WTC11 (cell line): ENCODE measurements at regions not wholly inside any gene's neighbourhood (a gene's known extent, or its start where the extent isn't known, plus 50 kb on each side); places are given as distances from the start of the nearest gene placed in this dataset.

Experiments used
- ATAC-seq: fragments of 200-7000 bp; cut with Tn5 transposase; 2 replicates; pipeline ENCODE4 v1.10.0; 2021; ENCODE audit warnings: mild to moderate bottlenecking, moderate library complexity
- CTCF ChIA-PET: fragments of 300-600 bp; sonication (Branson Sonifier 250); formaldehyde crosslinking; loops from one replicate; lab custom pipeline; 2021; ENCODE audit warnings: antibody characterized with exemption; lab: Charles Lee
- POLR2A ChIA-PET: fragments of 350-600 bp; sonication (Branson Sonifier 250); formaldehyde crosslinking; loops from one replicate; lab custom pipeline; 2021; ENCODE audit warnings: antibody characterized with exemption; lab: Charles Lee
- DNase-seq: peaks from one replicate; pipeline ENCODE4 v3.0.0; 2021; ENCODE audit warnings: low spot score
- H3K27ac Mint-ChIP-seq: 2 replicates; pipeline ENCODE4 v1.8.0; 2021; ENCODE audit warnings: mixed read lengths
- H3K27me3 Mint-ChIP-seq: 2 replicates; pipeline ENCODE4 v1.8.0; 2021; ENCODE audit warnings: low read depth, mild to moderate bottlenecking, moderate library complexity, mixed read lengths
- H3K36me3 Mint-ChIP-seq: 2 replicates; pipeline ENCODE4 v1.8.0; 2021; ENCODE audit warnings: mixed read lengths
- H3K4me1 Mint-ChIP-seq: 2 replicates; pipeline ENCODE4 v1.8.0; 2022; ENCODE audit warnings: mixed read lengths
- H3K4me3 Mint-ChIP-seq: 2 replicates; pipeline ENCODE4 v1.8.0; 2021; ENCODE audit warnings: mild to moderate bottlenecking, moderate library complexity, mixed read lengths
- H3K9me3 Mint-ChIP-seq: 2 replicates; pipeline ENCODE4 v1.8.0; 2021; ENCODE audit warnings: mixed read lengths
- CBFB ChIP-seq: sonication (generic); formaldehyde crosslinking; IDR thresholded peaks from 2 replicates; pipeline ENCODE4 v1.8.1; 2022; ENCODE audit warnings: mild to moderate bottlenecking, low read depth, missing genetic modification reagents
- ETV6 ChIP-seq: sonication (generic); formaldehyde crosslinking; IDR thresholded peaks from 2 replicates; pipeline ENCODE4 v1.8.1; 2022; ENCODE audit warnings: mild to moderate bottlenecking, missing genetic modification reagents
- FOXJ3 ChIP-seq: sonication (generic); formaldehyde crosslinking; IDR thresholded peaks from 2 replicates; pipeline ENCODE4 v1.9.0; 2021; ENCODE audit warnings: missing genetic modification reagents, mild to moderate bottlenecking, borderline replicate concordance
- FOXP4 ChIP-seq: sonication (generic); formaldehyde crosslinking; IDR thresholded peaks from 2 replicates; pipeline ENCODE4 v1.8.0; 2022; ENCODE audit warnings: mild to moderate bottlenecking, missing genetic modification reagents
- IRF2 ChIP-seq: sonication (generic); formaldehyde crosslinking; IDR thresholded peaks from 2 replicates; pipeline ENCODE4 v1.8.0; 2022; ENCODE audit warnings: low read depth, missing genetic modification reagents, borderline replicate concordance
- NFATC4 ChIP-seq: fragments of 250-450 bp; sonication (Bioruptor Pico); IDR thresholded peaks from 2 replicates; pipeline ENCODE4 v1.9.0; 2021; ENCODE audit warnings: mild to moderate bottlenecking
- OVOL2 ChIP-seq: fragments of 250-450 bp; sonication (Bioruptor Pico); IDR thresholded peaks from 2 replicates; pipeline ENCODE4 v1.9.0; 2021; ENCODE audit warnings: mild to moderate bottlenecking, borderline replicate concordance
- TEAD1 ChIP-seq: sonication (generic); formaldehyde crosslinking; IDR thresholded peaks from 2 replicates; pipeline ENCODE4 v1.8.0; 2022; ENCODE audit warnings: mild to moderate bottlenecking, missing genetic modification reagents
- ZNF121 ChIP-seq: sonication (generic); formaldehyde crosslinking; IDR thresholded peaks from 2 replicates; pipeline ENCODE4 v1.8.0; 2023; ENCODE audit warnings: missing genetic modification reagents
- ZNF317 ChIP-seq: sonication (generic); formaldehyde crosslinking; IDR thresholded peaks from 2 replicates; pipeline ENCODE4 v1.8.1; 2023; ENCODE audit warnings: low read depth, mild to moderate bottlenecking, moderate library complexity, missing genetic modification reagents, borderline replicate concordance
- ZNF396 ChIP-seq: fragments of 250-450 bp; sonication (Bioruptor Pico); IDR thresholded peaks from 2 replicates; pipeline ENCODE4 v1.8.0; 2021; ENCODE audit warnings: mild to moderate bottlenecking, moderate library complexity, borderline replicate concordance
- ZNF416 ChIP-seq: fragments of 250-450 bp; sonication (Bioruptor Pico); IDR thresholded peaks from 2 replicates; pipeline ENCODE4 v1.9.0; 2021; ENCODE audit warnings: mild to moderate bottlenecking, inconsistent platforms
- ZNF423 ChIP-seq: fragments of 250-450 bp; sonication (Bioruptor Pico); IDR thresholded peaks from 2 replicates; pipeline ENCODE4 v2.1.2; 2022; ENCODE audit warnings: mild to moderate bottlenecking, moderate library complexity
- ZNF532 ChIP-seq: fragments of 250-450 bp; sonication (Bioruptor Pico); IDR thresholded peaks from 2 replicates; pipeline ENCODE4 v1.9.0; 2021; ENCODE audit warnings: mild to moderate bottlenecking, borderline replicate concordance
- TF ChIP-seq, protein P1 (sequence below): sonication (generic); formaldehyde crosslinking; IDR thresholded peaks from 2 replicates; pipeline ENCODE4 v1.8.0; 2023; ENCODE audit warnings: missing genetic modification reagents
- TF ChIP-seq, protein P2 (sequence below): sonication (generic); formaldehyde crosslinking; IDR thresholded peaks from 2 replicates; pipeline ENCODE4 v1.8.1; 2022; ENCODE audit warnings: low read depth, mild to moderate bottlenecking, moderate library complexity, missing genetic modification reagents, borderline replicate concordance
- TF ChIP-seq, protein P3 (sequence below): sonication (generic); formaldehyde crosslinking; IDR thresholded peaks from 2 replicates; pipeline ENCODE4 v1.8.1; 2022; ENCODE audit warnings: low read depth, missing genetic modification reagents, borderline replicate concordance
- TF ChIP-seq, protein P4 (sequence below): sonication (generic); formaldehyde crosslinking; IDR thresholded peaks from 2 replicates; pipeline ENCODE4 v1.8.0; 2023; ENCODE audit warnings: missing genetic modification reagents, mild to moderate bottlenecking, borderline replicate concordance
- TF ChIP-seq, protein P5 (sequence below): fragments of 250-450 bp; sonication (Bioruptor Pico); IDR thresholded peaks from 2 replicates; pipeline ENCODE4 v1.8.0; 2021; ENCODE audit warnings: mild to moderate bottlenecking
- TF ChIP-seq, protein P6 (sequence below): sonication (generic); formaldehyde crosslinking; IDR thresholded peaks from 2 replicates; pipeline ENCODE4 v1.8.1; 2023; ENCODE audit warnings: mild to moderate bottlenecking, missing genetic modification reagents, moderate library complexity

GRCh38 chr1:166350490-166350889 lies 183.7 kb upstream of the FAM78B start (continued):
- TF ChIP-seq NFATC4 (CRISPR knock-in tag) (no peak), FOXP4 (CRISPR knock-in tag) (no peak), CBFB (CRISPR knock-in tag) (no peak), ZNF532 (CRISPR knock-in tag) (no peak), OVOL2 (CRISPR knock-in tag) (no peak), ZNF396 (no peak), ZNF423 (CRISPR knock-in tag) (no peak), ZNF317 (CRISPR knock-in tag) (no peak), IRF2 (CRISPR knock-in tag) (no peak), TEAD1 (no peak)
- TF ChIP-seq, protein P1, sequence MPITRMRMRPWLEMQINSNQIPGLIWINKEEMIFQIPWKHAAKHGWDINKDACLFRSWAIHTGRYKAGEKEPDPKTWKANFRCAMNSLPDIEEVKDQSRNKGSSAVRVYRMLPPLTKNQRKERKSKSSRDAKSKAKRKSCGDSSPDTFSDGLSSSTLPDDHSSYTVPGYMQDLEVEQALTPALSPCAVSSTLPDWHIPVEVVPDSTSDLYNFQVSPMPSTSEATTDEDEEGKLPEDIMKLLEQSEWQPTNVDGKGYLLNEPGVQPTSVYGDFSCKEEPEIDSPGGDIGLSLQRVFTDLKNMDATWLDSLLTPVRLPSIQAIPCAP (CRISPR knock-in tag): no peak
- TF ChIP-seq, protein P2, sequence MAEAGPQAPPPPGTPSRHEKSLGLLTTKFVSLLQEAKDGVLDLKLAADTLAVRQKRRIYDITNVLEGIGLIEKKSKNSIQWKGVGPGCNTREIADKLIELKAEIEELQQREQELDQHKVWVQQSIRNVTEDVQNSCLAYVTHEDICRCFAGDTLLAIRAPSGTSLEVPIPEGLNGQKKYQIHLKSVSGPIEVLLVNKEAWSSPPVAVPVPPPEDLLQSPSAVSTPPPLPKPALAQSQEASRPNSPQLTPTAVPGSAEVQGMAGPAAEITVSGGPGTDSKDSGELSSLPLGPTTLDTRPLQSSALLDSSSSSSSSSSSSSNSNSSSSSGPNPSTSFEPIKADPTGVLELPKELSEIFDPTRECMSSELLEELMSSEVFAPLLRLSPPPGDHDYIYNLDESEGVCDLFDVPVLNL (CRISPR knock-in tag): no peak
- TF ChIP-seq, protein P3, sequence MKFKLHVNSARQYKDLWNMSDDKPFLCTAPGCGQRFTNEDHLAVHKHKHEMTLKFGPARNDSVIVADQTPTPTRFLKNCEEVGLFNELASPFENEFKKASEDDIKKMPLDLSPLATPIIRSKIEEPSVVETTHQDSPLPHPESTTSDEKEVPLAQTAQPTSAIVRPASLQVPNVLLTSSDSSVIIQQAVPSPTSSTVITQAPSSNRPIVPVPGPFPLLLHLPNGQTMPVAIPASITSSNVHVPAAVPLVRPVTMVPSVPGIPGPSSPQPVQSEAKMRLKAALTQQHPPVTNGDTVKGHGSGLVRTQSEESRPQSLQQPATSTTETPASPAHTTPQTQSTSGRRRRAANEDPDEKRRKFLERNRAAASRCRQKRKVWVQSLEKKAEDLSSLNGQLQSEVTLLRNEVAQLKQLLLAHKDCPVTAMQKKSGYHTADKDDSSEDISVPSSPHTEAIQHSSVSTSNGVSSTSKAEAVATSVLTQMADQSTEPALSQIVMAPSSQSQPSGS (CRISPR knock-in tag): no peak

- Mint-ChIP-seq H3K4me3 (no peak overlapping the region), H3K4me1 (peaks cover 16% of the 10 kb centered on the region), H3K9me3 (peaks cover 12% of the 10 kb centered on the region), H3K27me3 (no peaks in the 10 kb centered on the region), H3K36me3 (peaks cover 5% of the 10 kb centered on the region), H3K27ac (no peak overlapping the region)
- ATAC-seq (no peak), DNase-seq (no peak)
- ChIA-PET CTCF (interaction anchor here (1.0 kb wide), 1 partner anchor 418 kb away, joined by 3 read pairs; no protein-coding TSS in a partner anchor), POLR2A (no interaction called here)
- TF ChIP-seq ZNF416 (CRISPR knock-in tag) (no peak), ETV6 (CRISPR knock-in tag) (no peak), CBFB (CRISPR knock-in tag) (no peak), OVOL2 (CRISPR knock-in tag) (no peak), ZNF121 (no peak), FOXJ3 (CRISPR knock-in tag) (no peak)
- TF ChIP-seq, protein P4, sequence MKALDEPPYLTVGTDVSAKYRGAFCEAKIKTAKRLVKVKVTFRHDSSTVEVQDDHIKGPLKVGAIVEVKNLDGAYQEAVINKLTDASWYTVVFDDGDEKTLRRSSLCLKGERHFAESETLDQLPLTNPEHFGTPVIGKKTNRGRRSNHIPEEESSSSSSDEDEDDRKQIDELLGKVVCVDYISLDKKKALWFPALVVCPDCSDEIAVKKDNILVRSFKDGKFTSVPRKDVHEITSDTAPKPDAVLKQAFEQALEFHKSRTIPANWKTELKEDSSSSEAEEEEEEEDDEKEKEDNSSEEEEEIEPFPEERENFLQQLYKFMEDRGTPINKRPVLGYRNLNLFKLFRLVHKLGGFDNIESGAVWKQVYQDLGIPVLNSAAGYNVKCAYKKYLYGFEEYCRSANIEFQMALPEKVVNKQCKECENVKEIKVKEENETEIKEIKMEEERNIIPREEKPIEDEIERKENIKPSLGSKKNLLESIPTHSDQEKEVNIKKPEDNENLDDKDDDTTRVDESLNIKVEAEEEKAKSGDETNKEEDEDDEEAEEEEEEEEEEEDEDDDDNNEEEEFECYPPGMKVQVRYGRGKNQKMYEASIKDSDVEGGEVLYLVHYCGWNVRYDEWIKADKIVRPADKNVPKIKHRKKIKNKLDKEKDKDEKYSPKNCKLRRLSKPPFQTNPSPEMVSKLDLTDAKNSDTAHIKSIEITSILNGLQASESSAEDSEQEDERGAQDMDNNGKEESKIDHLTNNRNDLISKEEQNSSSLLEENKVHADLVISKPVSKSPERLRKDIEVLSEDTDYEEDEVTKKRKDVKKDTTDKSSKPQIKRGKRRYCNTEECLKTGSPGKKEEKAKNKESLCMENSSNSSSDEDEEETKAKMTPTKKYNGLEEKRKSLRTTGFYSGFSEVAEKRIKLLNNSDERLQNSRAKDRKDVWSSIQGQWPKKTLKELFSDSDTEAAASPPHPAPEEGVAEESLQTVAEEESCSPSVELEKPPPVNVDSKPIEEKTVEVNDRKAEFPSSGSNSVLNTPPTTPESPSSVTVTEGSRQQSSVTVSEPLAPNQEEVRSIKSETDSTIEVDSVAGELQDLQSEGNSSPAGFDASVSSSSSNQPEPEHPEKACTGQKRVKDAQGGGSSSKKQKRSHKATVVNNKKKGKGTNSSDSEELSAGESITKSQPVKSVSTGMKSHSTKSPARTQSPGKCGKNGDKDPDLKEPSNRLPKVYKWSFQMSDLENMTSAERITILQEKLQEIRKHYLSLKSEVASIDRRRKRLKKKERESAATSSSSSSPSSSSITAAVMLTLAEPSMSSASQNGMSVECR (CRISPR knock-in tag): no peak
- TF ChIP-seq, protein P5, sequence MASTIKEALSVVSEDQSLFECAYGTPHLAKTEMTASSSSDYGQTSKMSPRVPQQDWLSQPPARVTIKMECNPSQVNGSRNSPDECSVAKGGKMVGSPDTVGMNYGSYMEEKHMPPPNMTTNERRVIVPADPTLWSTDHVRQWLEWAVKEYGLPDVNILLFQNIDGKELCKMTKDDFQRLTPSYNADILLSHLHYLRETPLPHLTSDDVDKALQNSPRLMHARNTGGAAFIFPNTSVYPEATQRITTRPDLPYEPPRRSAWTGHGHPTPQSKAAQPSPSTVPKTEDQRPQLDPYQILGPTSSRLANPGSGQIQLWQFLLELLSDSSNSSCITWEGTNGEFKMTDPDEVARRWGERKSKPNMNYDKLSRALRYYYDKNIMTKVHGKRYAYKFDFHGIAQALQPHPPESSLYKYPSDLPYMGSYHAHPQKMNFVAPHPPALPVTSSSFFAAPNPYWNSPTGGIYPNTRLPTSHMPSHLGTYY: no peak
- TF ChIP-seq, protein P6, sequence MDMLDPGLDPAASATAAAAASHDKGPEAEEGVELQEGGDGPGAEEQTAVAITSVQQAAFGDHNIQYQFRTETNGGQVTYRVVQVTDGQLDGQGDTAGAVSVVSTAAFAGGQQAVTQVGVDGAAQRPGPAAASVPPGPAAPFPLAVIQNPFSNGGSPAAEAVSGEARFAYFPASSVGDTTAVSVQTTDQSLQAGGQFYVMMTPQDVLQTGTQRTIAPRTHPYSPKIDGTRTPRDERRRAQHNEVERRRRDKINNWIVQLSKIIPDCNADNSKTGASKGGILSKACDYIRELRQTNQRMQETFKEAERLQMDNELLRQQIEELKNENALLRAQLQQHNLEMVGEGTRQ (CRISPR knock-in tag): no peak
These were observed 184.9 kb upstream of the FAM78B start for GRCh38 chr1:166351676-166352075.
